ENCODE measurements at regions not wholly inside any gene's neighbourhood (a gene's known extent, or its start where the extent isn't known, plus 50 kb on each side); places are given as distances from the start of the nearest gene placed in this dataset.

- DNase-seq, result no peak
- H3K36me3 Mint-ChIP-seq, result no peaks in the 10 kb centered on the region
- H3K27ac Mint-ChIP-seq, result no peak overlapping the region
- Histone ChIP-seq H3K4me3 (replicated peaks in 1 of 3; ENCODE audit: low read depth in 2 of 3, low read length in 3 of 3) (no peak overlapping the region), H3K9me3 (replicated peaks in 1 of 2; ENCODE audit: control insufficient read depth in 1 of 2, insufficient read depth in 1 of 2, low read length in 2 of 2) (no peaks in the 10 kb centered on the region), H4K20me1 (ENCODE audit: insufficient read depth, low read length) (no peaks in the 10 kb centered on the region), H3K27ac (ENCODE audit: low read depth in 1 of 2, low read length in 2 of 2) (no peak overlapping the region), H2AFZ (ENCODE audit: insufficient read depth, low read depth, low read length, poor library complexity, severe bottlenecking) (no peak overlapping the region), H3K36me3 (replicated peaks in 1 of 2; ENCODE audit: control insufficient read depth in 1 of 2, insufficient read depth in 2 of 2, low read length in 2 of 2) (no peaks in the 10 kb centered on the region), H3K4me1 (ENCODE audit: control insufficient read depth in 1 of 2, insufficient read depth in 2 of 2, low read length in 2 of 2) (no peaks in the 10 kb centered on the region), H3K4me2 (replicated peaks; ENCODE audit: extremely low read depth, low read length, poor library complexity, severe bottlenecking) (no peak overlapping the region), H3K79me2 (ENCODE audit: insufficient read depth, low read length) (no peaks in the 10 kb centered on the region), H3K27me3 (ENCODE audit: control insufficient read depth in 2 of 2, insufficient read depth in 2 of 2, low read length in 2 of 2) (no peaks in the 10 kb centered on the region), H3K9ac (ENCODE audit: insufficient read depth, low read length, poor library complexity, severe bottlenecking) (no peak overlapping the region)
- H3K9me3 Mint-ChIP-seq, result peaks cover 0 to 3% (median 2%) of the 10 kb centered on the region in 7 donors
- no peaks in the 10 kb centered on the region for H3K4me1 Mint-ChIP-seq
- intact Hi-C loops (cut with micrococcal nuclease), result no loop called here
- no peak for TF ChIP-seq CTCF (IDR thresholded peaks at IDR 0.05)
- H3K27me3 Mint-ChIP-seq (ENCODE audit: low read depth in 3 of 3), result no peaks in the 10 kb centered on the region
- H3K4me3 Mint-ChIP-seq, result no peak overlapping the region
Measured at GRCh38 chr18:73381699-73382036, 513.9 kb upstream of the NETO1 start.

- Mint-ChIP-seq H3K27ac (no peak overlapping the region), H3K36me3 (no peaks in the 10 kb centered on the region), H3K9me3 (peaks cover 0 to 3% (median 2%) of the 10 kb centered on the region in 7 donors), H3K4me1 (no peaks in the 10 kb centered on the region), H3K4me3 (no peak overlapping the region), H3K27me3 (ENCODE audit: low read depth in 3 of 3) (no peaks in the 10 kb centered on the region)
- Histone ChIP-seq H3K4me3 (replicated peaks in 1 of 3; ENCODE audit: low read depth in 2 of 3, low read length in 3 of 3) (no peak overlapping the region), H3K36me3 (replicated peaks in 1 of 2; ENCODE audit: control insufficient read depth in 1 of 2, insufficient read depth in 2 of 2, low read length in 2 of 2) (no peaks in the 10 kb centered on the region), H4K20me1 (ENCODE audit: insufficient read depth, low read length) (no peaks in the 10 kb centered on the region), H3K27ac (ENCODE audit: low read depth in 1 of 2, low read length in 2 of 2) (no peak overlapping the region), H3K27me3 (ENCODE audit: control insufficient read depth in 2 of 2, insufficient read depth in 2 of 2, low read length in 2 of 2) (no peaks in the 10 kb centered on the region), H3K4me2 (replicated peaks; ENCODE audit: extremely low read depth, low read length, poor library complexity, severe bottlenecking) (no peak overlapping the region), H3K9ac (ENCODE audit: insufficient read depth, low read length, poor library complexity, severe bottlenecking) (no peak overlapping the region), H3K4me1 (ENCODE audit: control insufficient read depth in 1 of 2, insufficient read depth in 2 of 2, low read length in 2 of 2) (no peaks in the 10 kb centered on the region), H2AFZ (ENCODE audit: insufficient read depth, low read depth, low read length, poor library complexity, severe bottlenecking) (no peak overlapping the region), H3K9me3 (replicated peaks in 1 of 2; ENCODE audit: control insufficient read depth in 1 of 2, insufficient read depth in 1 of 2, low read length in 2 of 2) (no peaks in the 10 kb centered on the region), H3K79me2 (ENCODE audit: insufficient read depth, low read length) (no peaks in the 10 kb centered on the region)
- no CpG with 5 or more reads among the region's 2 CpGs for WGBS (ENCODE audit: insufficient coverage)
- DNase-seq, result no peak
- no peak for TF ChIP-seq CTCF (IDR thresholded peaks at IDR 0.05)
- intact Hi-C loops (cut with micrococcal nuclease), result no loop called here
Measured at GRCh38 chr18:73381016-73381698, 513.4 kb upstream of the NETO1 start.

Measured in CD14-positive monocyte (primary cell).